ENCODE measurements at regions not wholly inside any gene's neighbourhood (a gene's known extent, or its start where the extent isn't known, plus 50 kb on each side); places are given as distances from the start of the nearest gene placed in this dataset.

GRCh38 chr9:108568093-108568492 lies 287.7 kb downstream of the ACTL7B start:
- TF ChIP-seq CTCF (IDR thresholded peaks at IDR 0.05; ENCODE audit: low read depth, low read length, poor library complexity, severe bottlenecking) (no peak), EZH2phosphoT487 (IDR thresholded peaks at IDR 0.05; ENCODE audit: borderline replicate concordance, low read length) (no peak)
- no peak overlapping the region for H3K4me3 ChIP-seq (ENCODE audit: low read length)
- no peaks in the 10 kb centered on the region for H3K9me2 ChIP-seq (replicated peaks; ENCODE audit: control insufficient read depth, low read length)
- H3K27me3 ChIP-seq (ENCODE audit: control insufficient read depth, low read length): no peaks in the 10 kb centered on the region
- H3K79me2 ChIP-seq (ENCODE audit: control insufficient read depth, low read length): no peaks in the 10 kb centered on the region
- no peaks in the 10 kb centered on the region for H4K20me1 ChIP-seq (ENCODE audit: control insufficient read depth, insufficient read depth, low read depth, low read length)
- H3K36me3 ChIP-seq (ENCODE audit: control insufficient read depth, low read length): no peaks in the 10 kb centered on the region
- no peaks in the 10 kb centered on the region for H3K4me1 ChIP-seq (ENCODE audit: control insufficient read depth, low read length)
- H3F3A ChIP-seq (ENCODE audit: control insufficient read depth, insufficient read depth): no peaks in the 10 kb centered on the region
- H3K4me2 ChIP-seq (ENCODE audit: low read length): no peak overlapping the region
- no peak overlapping the region for H3K27ac ChIP-seq (ENCODE audit: low read depth, low read length)
- H3K9me3 ChIP-seq (ENCODE audit: control insufficient read depth, insufficient read depth, low read length): no peaks in the 10 kb centered on the region

GRCh38 chr9:108567571-108567970 lies 288.2 kb downstream of the ACTL7B start:
- Histone ChIP-seq H3K36me3 (ENCODE audit: control insufficient read depth, low read length) (no peaks in the 10 kb centered on the region), H3F3A (ENCODE audit: control insufficient read depth, insufficient read depth) (no peaks in the 10 kb centered on the region), H3K4me3 (ENCODE audit: low read length) (no peak overlapping the region), H3K27ac (ENCODE audit: low read depth, low read length) (no peak overlapping the region), H3K9me2 (replicated peaks; ENCODE audit: control insufficient read depth, low read length) (no peaks in the 10 kb centered on the region), H3K4me2 (ENCODE audit: low read length) (no peak overlapping the region), H3K4me1 (ENCODE audit: control insufficient read depth, low read length) (no peaks in the 10 kb centered on the region), H3K9me3 (ENCODE audit: control insufficient read depth, insufficient read depth, low read length) (no peaks in the 10 kb centered on the region), H3K27me3 (ENCODE audit: control insufficient read depth, low read length) (no peaks in the 10 kb centered on the region), H3K79me2 (ENCODE audit: control insufficient read depth, low read length) (no peaks in the 10 kb centered on the region), H4K20me1 (ENCODE audit: control insufficient read depth, insufficient read depth, low read depth, low read length) (no peaks in the 10 kb centered on the region)
- TF ChIP-seq CTCF (IDR thresholded peaks at IDR 0.05; ENCODE audit: low read depth, low read length, poor library complexity, severe bottlenecking) (no peak), EZH2phosphoT487 (IDR thresholded peaks at IDR 0.05; ENCODE audit: borderline replicate concordance, low read length) (no peak)

GRCh38 chr9:108565651-108566378 lies 290.0 kb downstream of the ACTL7B start:
- Histone ChIP-seq H4K20me1 (ENCODE audit: control insufficient read depth, insufficient read depth, low read depth, low read length) (no peaks in the 10 kb centered on the region), H3K9me3 (ENCODE audit: control insufficient read depth, insufficient read depth, low read length) (no peaks in the 10 kb centered on the region), H3K4me1 (ENCODE audit: control insufficient read depth, low read length) (no peaks in the 10 kb centered on the region), H3K4me2 (ENCODE audit: low read length) (no peak overlapping the region), H3K9me2 (replicated peaks; ENCODE audit: control insufficient read depth, low read length) (no peaks in the 10 kb centered on the region), H3K36me3 (ENCODE audit: control insufficient read depth, low read length) (no peaks in the 10 kb centered on the region), H3K4me3 (ENCODE audit: low read length) (no peak overlapping the region), H3K27me3 (ENCODE audit: control insufficient read depth, low read length) (no peaks in the 10 kb centered on the region), H3F3A (ENCODE audit: control insufficient read depth, insufficient read depth) (no peaks in the 10 kb centered on the region), H3K79me2 (ENCODE audit: control insufficient read depth, low read length) (no peaks in the 10 kb centered on the region), H3K27ac (ENCODE audit: low read depth, low read length) (no peak overlapping the region)
- peak; percentile 89 for TF ChIP-seq CTCF (IDR thresholded peaks at IDR 0.05; ENCODE audit: low read depth, low read length, poor library complexity, severe bottlenecking)
- TF ChIP-seq EZH2phosphoT487 (IDR thresholded peaks at IDR 0.05; ENCODE audit: borderline replicate concordance, low read length): no peak
